ENCODE measurements at regions not wholly inside any gene's neighbourhood (a gene's known extent, or its start where the extent isn't known, plus 50 kb on each side); places are given as distances from the start of the nearest gene placed in this dataset.
A peak's percentile ranks its signal among the peaks of the same experiment; 100 is the strongest.

DNA sequence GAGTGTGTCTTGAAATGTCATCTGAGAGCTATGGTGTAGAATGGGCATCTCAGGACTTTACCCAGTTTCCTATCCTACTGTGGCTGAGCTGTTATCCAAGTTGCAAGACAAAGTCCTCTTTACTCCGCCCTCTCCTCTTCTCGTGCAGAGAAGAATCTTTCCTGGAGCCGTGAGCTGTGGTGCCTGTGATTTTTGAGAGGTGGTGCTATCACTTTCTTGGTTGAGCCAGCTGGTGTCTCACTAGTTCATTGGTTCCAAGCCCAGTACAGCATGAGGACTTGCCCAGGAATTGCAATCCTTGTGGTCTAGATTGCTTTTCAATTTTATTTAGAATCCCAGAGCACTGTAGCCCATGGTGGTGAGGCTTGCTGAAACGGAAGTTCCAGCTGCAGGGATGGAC is 2300.3 kb downstream of the MAT2B start:
- no peak for TF ChIP-seq CTCF (IDR thresholded peaks at IDR 0.05; ENCODE audit: insufficient read depth, low read depth, low read length, missing control alignments)
- DNase-seq (ENCODE audit: low read depth) = peak; percentile 0
- no peak overlapping the region for H3K4me3 ChIP-seq (ENCODE audit: low read length)

DNA sequence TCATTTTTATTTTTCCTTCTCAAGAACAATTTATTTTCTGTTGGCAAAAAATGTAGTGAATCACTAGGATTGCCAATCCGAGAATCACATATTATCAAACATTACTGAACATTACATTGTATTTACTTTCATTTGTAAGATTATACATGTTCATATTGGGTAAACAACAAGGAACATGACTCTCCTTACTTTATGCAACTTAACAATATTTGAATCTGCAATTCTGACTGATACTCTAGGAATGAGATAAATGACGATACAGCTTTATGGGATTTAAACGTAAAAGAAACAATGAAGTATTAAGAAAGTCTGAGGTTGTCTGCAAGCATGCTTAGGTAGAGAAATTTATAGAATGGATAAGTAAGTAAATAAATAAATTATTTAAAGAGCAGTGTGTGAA is 2302.9 kb downstream of the MAT2B start:
- H3K4me3 ChIP-seq (ENCODE audit: low read length) = no peak overlapping the region
- TF ChIP-seq CTCF (IDR thresholded peaks at IDR 0.05; ENCODE audit: insufficient read depth, low read depth, low read length, missing control alignments) = no peak
- DNase-seq (ENCODE audit: low read depth) = no peak

GRCh38 chr5:165809914-165810313 is 2304.5 kb downstream of the MAT2B start:
- no peak for TF ChIP-seq CTCF (IDR thresholded peaks at IDR 0.05; ENCODE audit: insufficient read depth, low read depth, low read length, missing control alignments)
- DNase-seq (ENCODE audit: low read depth) = no peak
- no peak overlapping the region for H3K4me3 ChIP-seq (ENCODE audit: low read length)

DNA sequence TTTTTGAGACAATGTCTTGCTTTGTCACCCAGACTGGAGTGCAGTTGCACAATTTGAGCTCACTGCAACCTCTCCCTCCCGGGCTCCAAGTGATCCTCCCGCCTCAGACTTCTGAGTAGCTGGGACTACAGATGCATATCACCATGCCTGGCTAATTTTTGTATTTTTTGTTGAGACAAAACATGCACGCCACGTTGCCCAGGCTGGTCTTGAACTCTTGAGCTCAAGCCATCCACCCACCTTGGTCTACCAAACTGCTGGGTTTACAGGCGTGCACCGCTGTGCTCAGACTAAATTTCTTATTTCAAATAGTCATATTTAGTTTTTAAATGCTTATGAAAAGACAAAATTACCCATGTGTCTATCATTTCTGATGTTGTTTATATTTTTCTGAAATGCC is 2324.1 kb downstream of the MAT2B start:
- TF ChIP-seq CTCF (IDR thresholded peaks at IDR 0.05; ENCODE audit: insufficient read depth, low read depth, low read length, missing control alignments) = no peak
- no peak overlapping the region for H3K4me3 ChIP-seq (ENCODE audit: low read length)
- no peak for DNase-seq (ENCODE audit: low read depth)

GRCh38 chr5:165834891-165835290 is 2329.5 kb downstream of the MAT2B start:
- H3K4me3 ChIP-seq (ENCODE audit: low read length) = no peak overlapping the region
- no peak for TF ChIP-seq CTCF (IDR thresholded peaks at IDR 0.05; ENCODE audit: insufficient read depth, low read depth, low read length, missing control alignments)
- DNase-seq (ENCODE audit: low read depth) = no peak

DNA sequence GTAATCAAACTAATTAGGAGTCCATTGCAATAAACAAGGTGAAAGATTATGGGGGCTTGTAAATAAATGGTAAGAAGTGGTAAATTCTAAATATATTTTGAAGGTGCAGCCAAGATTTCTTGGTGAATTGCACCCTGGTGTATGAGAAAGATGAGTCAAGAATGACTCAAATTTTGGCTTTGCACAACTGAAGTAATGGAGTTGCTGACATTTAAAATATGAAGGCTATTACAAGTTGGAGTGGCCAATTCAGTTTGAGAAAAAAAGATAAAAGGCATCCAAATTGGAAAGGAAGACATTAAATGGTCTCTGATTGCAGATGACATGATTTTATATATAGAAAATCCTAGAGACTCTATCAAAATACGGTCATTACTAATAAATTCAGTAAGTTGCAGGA is 2330.6 kb downstream of the MAT2B start:
- peak; percentile 0 for DNase-seq (ENCODE audit: low read depth)
- no peak for TF ChIP-seq CTCF (IDR thresholded peaks at IDR 0.05; ENCODE audit: insufficient read depth, low read depth, low read length, missing control alignments)
- H3K4me3 ChIP-seq (ENCODE audit: low read length) = no peak overlapping the region

GRCh38 chr5:165837286-165837685 is 2331.9 kb downstream of the MAT2B start:
- no peak for DNase-seq (ENCODE audit: low read depth)
- H3K4me3 ChIP-seq (ENCODE audit: low read length) = no peak overlapping the region
- TF ChIP-seq CTCF (IDR thresholded peaks at IDR 0.05; ENCODE audit: insufficient read depth, low read depth, low read length, missing control alignments) = no peak
